H1 (cell line): ENCODE measurements at regions not wholly inside any gene's neighbourhood (a gene's known extent, or its start where the extent isn't known, plus 50 kb on each side); places are given as distances from the start of the nearest gene placed in this dataset.

ENCODE experiments used
- EGR1 ChIP-seq: IDR thresholded peaks from 2 replicates; pipeline ENCODE4 v1.6.1; 2011; ENCODE audit warnings: low read depth, low read length, borderline replicate concordance
- KDM1A ChIP-seq: fragments of 200-600, 300-600 bp; sonication (generic); IDR thresholded peaks from 2 replicates; pipeline ENCODE4 v1.7.1; 2016; ENCODE audit warnings: mild to moderate bottlenecking, low read length, borderline replicate concordance
- KDM4A ChIP-seq: IDR thresholded peaks from one replicate; pipeline ENCODE4 v1.7.1; 2012; ENCODE audit warnings: low read depth, mild to moderate bottlenecking, moderate library complexity, low read length, inconsistent platforms; ENCODE audit not compliant: severe bottlenecking
- RBBP5 ChIP-seq: IDR thresholded peaks from 2 replicates; pipeline ENCODE4 v1.7.1; 2012; ENCODE audit warnings: low read depth, mild to moderate bottlenecking, inconsistent platforms, low read length, moderate library complexity, borderline replicate concordance
- RFX5 ChIP-seq: IDR thresholded peaks from 2 replicates; pipeline ENCODE4 v1.6.1; 2011; ENCODE audit warnings: low read depth, low read length, improper control_type of control experiment, borderline replicate concordance
- SUZ12 ChIP-seq: fragments of 200-600 bp; sonication (generic); IDR thresholded peaks from 2 replicates; pipeline ENCODE4 v1.6.1; 2012; ENCODE audit warnings: mild to moderate bottlenecking, inconsistent platforms, low read length, moderate library complexity, mixed read lengths
- TBP ChIP-seq: IDR thresholded peaks from 2 replicates; pipeline ENCODE4 v1.6.1; 2011; ENCODE audit warnings: low read depth, low read length, improper control_type of control experiment
- YY1 ChIP-seq: IDR thresholded peaks from 2 replicates; pipeline ENCODE4 v1.6.1; 2011; ENCODE audit warnings: low read depth, mild to moderate bottlenecking, low read length
- TF ChIP-seq, protein P1 (sequence below): IDR thresholded peaks from 2 replicates; pipeline ENCODE4 v1.6.1; 2012; ENCODE audit warnings: inconsistent platforms

DNA sequence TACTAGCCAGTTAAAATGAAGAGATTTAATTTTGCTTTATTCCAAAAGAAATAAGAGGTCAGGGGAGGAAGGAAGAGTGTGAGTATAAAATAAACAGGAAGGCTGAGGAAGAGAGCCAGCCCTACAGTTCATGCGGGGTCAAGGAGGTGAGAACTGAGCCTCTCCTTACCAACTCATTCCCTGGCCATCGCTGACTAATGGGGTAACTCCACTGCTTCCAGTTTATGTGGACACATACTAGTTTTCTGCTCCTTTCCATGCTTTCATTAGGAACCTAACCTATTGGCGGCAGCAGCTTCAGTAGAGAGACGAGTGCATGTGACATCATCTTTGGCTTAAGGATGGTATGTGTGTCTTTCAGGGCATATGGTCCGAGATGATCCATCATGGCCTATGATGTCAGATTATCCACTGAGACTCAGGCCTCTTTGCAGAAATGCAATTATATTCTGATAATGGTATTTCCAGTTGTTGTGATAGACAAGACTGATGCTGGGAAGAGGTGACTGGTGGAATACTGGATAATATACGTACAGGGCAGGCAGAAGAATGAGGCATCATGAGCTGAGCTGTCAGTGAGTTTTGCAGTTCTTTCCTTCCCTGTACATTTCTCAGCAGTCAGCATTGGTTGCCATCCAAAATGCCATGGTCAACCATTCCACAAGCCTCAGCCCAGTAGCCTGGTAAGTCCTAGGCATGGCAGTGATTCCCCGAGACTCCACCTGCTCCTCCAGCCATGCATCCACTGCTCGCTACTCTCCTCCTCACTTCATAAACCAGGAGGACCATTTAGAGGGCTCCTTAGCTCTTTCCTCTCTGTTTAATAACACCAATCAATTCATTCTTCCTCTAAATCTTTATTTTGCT lies 184.6 kb upstream of the OSR1 start (continued):
- TF ChIP-seq RBBP5 (no peak), YY1 (no peak), SUZ12 (no peak), KDM4A (no peak), RFX5 (no peak), EGR1 (no peak), KDM1A (no peak), TBP (no peak)
- TF ChIP-seq, protein P1, sequence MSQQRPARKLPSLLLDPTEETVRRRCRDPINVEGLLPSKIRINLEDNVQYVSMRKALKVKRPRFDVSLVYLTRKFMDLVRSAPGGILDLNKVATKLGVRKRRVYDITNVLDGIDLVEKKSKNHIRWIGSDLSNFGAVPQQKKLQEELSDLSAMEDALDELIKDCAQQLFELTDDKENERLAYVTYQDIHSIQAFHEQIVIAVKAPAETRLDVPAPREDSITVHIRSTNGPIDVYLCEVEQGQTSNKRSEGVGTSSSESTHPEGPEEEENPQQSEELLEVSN = no peak
